ENCODE measurements at regions not wholly inside any gene's neighbourhood (a gene's known extent, or its start where the extent isn't known, plus 50 kb on each side); places are given as distances from the start of the nearest gene placed in this dataset.

GRCh38 chr17:73987845-73988509, 215.5 kb upstream of the RPL38 start:
- no peak for DNase-seq (ENCODE audit: low read depth)
- no peak overlapping the region for H3K4me3 ChIP-seq (ENCODE audit: low read depth, low read length)
- no peak for TF ChIP-seq CTCF (IDR thresholded peaks at IDR 0.05; ENCODE audit: insufficient read depth, low read depth, low read length)

- H3K4me3 ChIP-seq (ENCODE audit: low read depth, low read length) = no peak overlapping the region
- DNase-seq (ENCODE audit: low read depth) = no peak
- TF ChIP-seq CTCF (IDR thresholded peaks at IDR 0.05; ENCODE audit: insufficient read depth, low read depth, low read length) = no peak
Measured at GRCh38 chr17:73989671-73990070, 213.8 kb upstream of the RPL38 start.

GRCh38 chr17:73990290-73990689, 213.2 kb upstream of the RPL38 start:
- TF ChIP-seq CTCF (IDR thresholded peaks at IDR 0.05; ENCODE audit: insufficient read depth, low read depth, low read length) = no peak
- no peak overlapping the region for H3K4me3 ChIP-seq (ENCODE audit: low read depth, low read length)
- no peak for DNase-seq (ENCODE audit: low read depth)

- H3K4me3 ChIP-seq (ENCODE audit: low read depth, low read length) = no peak overlapping the region
- DNase-seq (ENCODE audit: low read depth) = no peak
- TF ChIP-seq CTCF (IDR thresholded peaks at IDR 0.05; ENCODE audit: insufficient read depth, low read depth, low read length) = no peak
Measured at GRCh38 chr17:73991260-73991659, 212.2 kb upstream of the RPL38 start.

- TF ChIP-seq CTCF (IDR thresholded peaks at IDR 0.05; ENCODE audit: insufficient read depth, low read depth, low read length) = no peak
Measured at GRCh38 chr17:73994946-73995345, 208.5 kb upstream of the RPL38 start.

GRCh38 chr17:73997059-73997458, 206.4 kb upstream of the RPL38 start:
- DNase-seq (ENCODE audit: low read depth) = no peak
- no peak overlapping the region for H3K4me3 ChIP-seq (ENCODE audit: low read depth, low read length)
- TF ChIP-seq CTCF (IDR thresholded peaks at IDR 0.05; ENCODE audit: insufficient read depth, low read depth, low read length) = no peak

More at GRCh38 chr17:73994946-73995345, 208.5 kb upstream of the RPL38 start:
- no peak for DNase-seq (ENCODE audit: low read depth)
- no peak overlapping the region for H3K4me3 ChIP-seq (ENCODE audit: low read depth, low read length)

GRCh38 chr17:73998249-73998648, 205.2 kb upstream of the RPL38 start:
- H3K4me3 ChIP-seq (ENCODE audit: low read depth, low read length) = no peak overlapping the region
- DNase-seq (ENCODE audit: low read depth) = no peak
- TF ChIP-seq CTCF (IDR thresholded peaks at IDR 0.05; ENCODE audit: insufficient read depth, low read depth, low read length) = no peak
